ENCODE measurements at regions not wholly inside any gene's neighbourhood (a gene's known extent, or its start where the extent isn't known, plus 50 kb on each side); places are given as distances from the start of the nearest gene placed in this dataset.

DNA sequence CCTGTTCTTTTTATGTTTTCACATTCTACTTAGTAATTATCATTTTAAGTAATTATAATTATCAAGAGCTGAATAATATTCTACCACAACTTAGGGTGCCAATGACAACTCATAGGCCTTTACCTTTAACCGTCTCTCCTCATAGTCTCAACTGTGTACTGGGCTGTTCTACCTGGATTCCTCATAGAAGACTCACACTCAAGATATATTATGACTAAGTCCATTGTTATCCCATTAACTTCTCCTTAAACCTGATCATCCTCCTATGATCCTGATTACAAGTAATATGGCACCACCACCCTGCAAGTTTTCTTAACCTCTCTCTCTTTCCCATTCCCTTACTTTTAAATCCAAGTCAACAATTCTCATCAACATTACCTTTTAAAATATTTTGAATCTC, 285.9 kb upstream of the VEPH1 start:
- no peak for DNase-seq (ENCODE audit: low read depth)
- TF ChIP-seq, protein P1, sequence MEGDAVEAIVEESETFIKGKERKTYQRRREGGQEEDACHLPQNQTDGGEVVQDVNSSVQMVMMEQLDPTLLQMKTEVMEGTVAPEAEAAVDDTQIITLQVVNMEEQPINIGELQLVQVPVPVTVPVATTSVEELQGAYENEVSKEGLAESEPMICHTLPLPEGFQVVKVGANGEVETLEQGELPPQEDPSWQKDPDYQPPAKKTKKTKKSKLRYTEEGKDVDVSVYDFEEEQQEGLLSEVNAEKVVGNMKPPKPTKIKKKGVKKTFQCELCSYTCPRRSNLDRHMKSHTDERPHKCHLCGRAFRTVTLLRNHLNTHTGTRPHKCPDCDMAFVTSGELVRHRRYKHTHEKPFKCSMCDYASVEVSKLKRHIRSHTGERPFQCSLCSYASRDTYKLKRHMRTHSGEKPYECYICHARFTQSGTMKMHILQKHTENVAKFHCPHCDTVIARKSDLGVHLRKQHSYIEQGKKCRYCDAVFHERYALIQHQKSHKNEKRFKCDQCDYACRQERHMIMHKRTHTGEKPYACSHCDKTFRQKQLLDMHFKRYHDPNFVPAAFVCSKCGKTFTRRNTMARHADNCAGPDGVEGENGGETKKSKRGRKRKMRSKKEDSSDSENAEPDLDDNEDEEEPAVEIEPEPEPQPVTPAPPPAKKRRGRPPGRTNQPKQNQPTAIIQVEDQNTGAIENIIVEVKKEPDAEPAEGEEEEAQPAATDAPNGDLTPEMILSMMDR (conservative IDR thresholded peaks at IDR 0.05; ENCODE audit: low read length) = no peak
- no peak overlapping the region for H3K4me3 ChIP-seq (ENCODE audit: low read length)

DNA sequence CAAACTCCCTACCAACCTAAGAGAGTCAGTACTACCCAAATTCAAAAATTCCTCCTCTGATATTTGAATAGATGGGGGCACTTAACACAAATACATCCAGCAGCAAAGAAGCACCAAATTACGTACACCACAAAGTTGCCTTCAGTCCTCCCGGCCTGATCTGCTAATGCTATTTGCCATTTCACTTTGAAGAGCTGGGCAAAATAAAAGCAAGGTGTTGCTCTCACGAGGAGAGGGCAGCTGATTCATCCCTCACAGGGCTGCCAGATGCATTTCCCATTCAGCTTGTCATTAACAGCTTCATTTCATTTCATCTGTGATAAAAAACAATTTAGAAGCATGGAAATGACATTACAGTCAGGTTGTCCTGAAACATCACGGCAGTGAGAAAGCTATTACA, 283.4 kb upstream of the VEPH1 start:
- H3K4me3 ChIP-seq (ENCODE audit: low read length) = no peak overlapping the region
- peak; percentile 78 for DNase-seq (ENCODE audit: low read depth)
- TF ChIP-seq, protein P1 (conservative IDR thresholded peaks at IDR 0.05; ENCODE audit: low read length) = no peak

DNA sequence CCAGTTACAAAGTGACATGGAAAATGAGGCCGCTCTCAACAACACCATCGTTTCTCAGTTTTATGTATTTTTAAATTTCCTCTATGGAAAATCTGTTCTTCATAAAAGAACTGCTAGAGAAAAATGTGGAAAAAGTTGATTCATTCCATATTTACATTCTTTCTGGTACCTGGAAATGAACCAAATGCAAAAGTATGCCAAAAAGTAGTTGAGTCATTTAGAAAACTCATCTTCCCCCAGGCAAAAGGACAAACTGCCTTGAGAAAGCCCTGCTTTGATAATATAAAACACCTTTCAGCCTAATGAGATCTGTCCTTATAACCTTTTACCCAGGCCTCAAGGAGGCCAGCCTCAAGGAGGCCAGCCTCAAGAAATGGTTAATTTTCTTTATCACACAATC, 283.0 kb upstream of the VEPH1 start:
- H3K4me3 ChIP-seq (ENCODE audit: low read length) = no peak overlapping the region
- DNase-seq (ENCODE audit: low read depth) = peak; percentile 97
- TF ChIP-seq, protein P1 (conservative IDR thresholded peaks at IDR 0.05; ENCODE audit: low read length) = no peak

DNA sequence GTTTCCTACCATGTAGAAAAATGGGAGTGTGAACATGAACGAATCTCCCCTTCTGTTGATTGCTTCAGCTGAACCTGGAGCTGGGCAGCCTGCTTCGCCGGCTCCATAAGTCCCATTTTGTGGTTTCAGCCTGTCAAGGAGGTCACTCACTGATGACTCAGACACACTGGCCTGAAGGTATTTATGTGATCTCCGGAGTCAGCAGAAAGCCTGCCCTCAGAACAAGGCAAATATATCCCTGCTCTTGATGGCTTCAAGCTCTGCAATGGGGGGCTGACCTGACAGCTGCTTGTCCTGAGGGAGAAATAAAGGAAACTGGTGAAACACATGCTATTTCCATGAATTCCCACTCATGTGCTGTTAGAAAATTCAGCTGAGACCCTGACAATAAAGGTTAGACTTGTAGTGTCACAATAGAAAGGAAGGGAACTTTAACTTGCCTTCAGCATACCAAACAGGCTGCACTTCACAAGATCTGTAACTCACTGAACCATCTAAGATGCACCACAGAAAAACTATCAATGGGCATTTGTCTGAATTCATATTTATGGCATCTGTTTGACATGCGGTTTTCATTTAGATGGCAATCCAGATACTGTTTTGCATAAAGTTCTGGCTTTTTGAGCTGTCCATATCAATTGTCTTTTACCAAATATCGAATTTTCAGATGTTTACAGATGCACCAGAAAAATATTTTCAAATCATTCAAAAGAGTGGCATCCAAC, 282.0 kb upstream of the VEPH1 start:
- peak; percentile 95 for DNase-seq (ENCODE audit: low read depth)
- TF ChIP-seq, protein P1 (conservative IDR thresholded peaks at IDR 0.05; ENCODE audit: low read length) = no peak
- H3K4me3 ChIP-seq (ENCODE audit: low read length) = no peak overlapping the region

DNA sequence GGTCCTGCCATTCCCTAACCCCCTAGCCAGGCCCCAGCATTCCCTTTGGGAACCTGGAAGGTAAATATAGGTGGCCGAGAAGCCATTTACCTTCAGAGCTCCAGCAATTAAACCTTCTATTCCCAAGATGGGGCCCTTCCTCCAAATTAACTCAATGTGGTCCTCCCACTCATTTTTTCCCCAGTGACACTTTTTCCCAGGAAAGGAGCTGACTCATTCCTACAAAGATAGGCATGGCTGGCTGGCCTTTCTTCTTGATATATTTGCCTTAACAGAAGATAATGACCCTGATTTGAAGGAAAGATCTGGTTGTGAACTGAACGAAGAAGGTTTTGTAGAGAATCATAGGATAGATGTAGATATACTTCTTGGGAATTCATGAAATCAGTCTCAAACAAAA, 279.0 kb upstream of the VEPH1 start:
- DNase-seq (ENCODE audit: low read depth) = no peak
- TF ChIP-seq, protein P1 (conservative IDR thresholded peaks at IDR 0.05; ENCODE audit: low read length) = no peak
- H3K4me3 ChIP-seq (ENCODE audit: low read length) = no peak overlapping the region

DNA sequence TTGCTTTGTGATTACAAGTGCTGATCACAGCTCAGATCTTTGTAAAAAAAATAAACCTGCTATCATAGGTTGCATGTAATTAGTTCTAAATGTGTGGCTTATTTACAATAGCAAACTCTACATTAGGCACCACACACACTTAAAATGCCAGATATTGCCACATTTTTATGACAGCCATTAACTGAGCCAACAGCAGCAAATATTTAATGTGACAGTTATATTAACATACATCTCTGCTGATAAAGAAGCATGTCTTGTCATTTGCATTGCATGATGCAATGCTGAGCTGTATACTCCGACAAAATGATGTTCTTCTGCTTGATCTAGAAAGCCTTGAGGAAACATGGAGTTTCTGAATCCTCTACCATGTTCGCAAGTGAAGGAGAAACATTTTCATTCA, 273.6 kb upstream of the VEPH1 start:
- no peak for DNase-seq (ENCODE audit: low read depth)
- no peak overlapping the region for H3K4me3 ChIP-seq (ENCODE audit: low read length)
- TF ChIP-seq, protein P1 (conservative IDR thresholded peaks at IDR 0.05; ENCODE audit: low read length) = no peak

DNA sequence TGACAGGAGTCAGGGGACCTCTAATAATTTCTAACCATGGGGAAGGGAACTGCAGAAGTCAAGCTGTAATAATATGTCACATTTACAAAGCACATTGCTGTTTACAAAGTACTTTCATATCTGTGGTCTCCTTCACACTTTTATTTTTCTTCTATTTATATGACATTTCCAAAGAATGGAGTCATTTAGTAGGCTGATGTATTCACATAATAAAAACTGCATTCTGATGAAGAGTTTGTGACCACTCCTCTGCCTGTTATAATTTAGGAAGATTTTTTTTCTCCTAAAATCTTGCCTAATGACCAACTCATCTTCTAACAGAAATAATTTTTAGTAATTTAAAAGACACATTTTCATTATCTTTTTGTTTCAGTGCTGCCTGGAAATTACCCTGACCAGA, 272.2 kb upstream of the VEPH1 start:
- TF ChIP-seq, protein P1 (conservative IDR thresholded peaks at IDR 0.05; ENCODE audit: low read length) = no peak
- no peak for DNase-seq (ENCODE audit: low read depth)
- H3K4me3 ChIP-seq (ENCODE audit: low read length) = no peak overlapping the region
